Pons (tissue), 1 donor: ENCODE measurements at regions not wholly inside any gene's neighbourhood (a gene's known extent, or its start where the extent isn't known, plus 50 kb on each side); places are given as distances from the start of the nearest gene placed in this dataset.
"Not testable (repeated sequence)": the region's sequence is repeated elsewhere in the genome, so short reads cannot be mapped to it uniquely, and the experiment has no call there.

Experiments used
- DNase-seq: peaks from one replicate; pipeline ENCODE4 v3.0.0-alpha.2; 2016; ENCODE audit warnings: low spot score

GRCh38 chr3:27779176-27779575 is 57.1 kb upstream of the EOMES start:
- DNase-seq = no peak

DNA sequence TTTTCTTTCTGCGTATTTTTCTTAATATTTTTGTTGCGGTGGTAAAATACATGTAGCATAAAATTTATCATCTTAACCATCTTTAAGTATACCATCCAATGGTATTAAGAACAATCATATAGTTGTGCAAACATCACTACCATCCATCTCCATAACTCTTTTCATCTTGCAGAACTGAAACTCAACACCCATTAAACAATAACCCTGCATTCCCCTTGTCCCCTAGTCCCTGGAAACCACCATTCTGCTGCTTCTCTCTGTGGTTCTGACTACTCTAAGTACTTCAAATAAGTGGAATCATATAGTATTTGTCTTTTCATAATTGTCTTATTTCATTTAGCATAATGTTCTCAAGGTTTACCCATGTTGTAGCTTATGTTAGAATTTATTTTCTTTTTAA is 67.3 kb upstream of the EOMES start:
- no peak for DNase-seq

GRCh38 chr3:27791956-27792355 is 69.8 kb upstream of the EOMES start:
- no peak for DNase-seq

GRCh38 chr3:27792869-27793268 is 70.7 kb upstream of the EOMES start:
- no peak for DNase-seq

GRCh38 chr3:27794211-27794610 is 72.1 kb upstream of the EOMES start:
- no peak for DNase-seq

DNA sequence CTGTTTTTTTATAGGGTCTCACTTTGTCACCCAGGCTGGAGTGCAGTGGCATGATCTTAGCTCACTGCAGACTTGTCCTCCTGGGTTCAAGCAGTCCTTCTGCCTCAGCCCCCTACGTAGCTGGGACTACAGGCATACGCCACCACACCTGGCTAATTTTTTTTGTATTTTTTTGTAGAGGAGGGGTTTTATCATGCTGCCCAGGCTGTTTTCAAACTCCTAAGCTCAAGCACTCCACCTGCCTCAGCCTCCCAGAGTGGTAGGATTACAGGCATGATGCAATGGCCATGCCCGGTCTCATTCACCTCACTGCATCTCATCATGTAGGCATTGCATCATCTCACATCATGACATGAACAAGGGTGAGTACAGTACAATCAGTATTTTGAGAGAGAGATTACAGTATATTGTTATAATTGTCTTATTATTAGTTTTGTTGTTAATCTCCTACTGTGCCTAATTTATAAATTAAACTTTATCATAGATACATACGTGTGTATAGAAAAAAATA is 74.3 kb upstream of the EOMES start:
- DNase-seq = no peak

GRCh38 chr3:27797773-27798172 is 75.7 kb upstream of the EOMES start:
- DNase-seq = no peak

DNA sequence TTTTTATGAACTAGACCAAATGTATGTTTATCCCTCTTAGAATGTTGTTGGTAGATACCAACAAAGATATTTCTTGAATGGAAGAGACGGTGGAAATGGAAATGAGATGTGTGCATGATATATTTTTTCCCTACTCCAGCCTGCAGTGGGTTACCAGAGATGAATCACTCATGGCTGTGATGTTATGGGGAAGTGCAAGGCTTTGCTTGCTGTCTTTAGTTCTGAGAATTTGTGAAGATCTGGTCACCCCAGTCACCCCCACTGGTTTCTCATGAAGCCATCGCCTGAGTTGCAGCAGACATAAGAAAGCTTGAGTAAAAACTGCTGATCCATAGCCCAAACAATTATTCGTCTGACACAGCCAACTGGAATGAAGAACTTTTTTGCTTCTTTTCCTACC is 78.1 kb upstream of the EOMES start:
- no peak for DNase-seq

- DNase-seq = no peak
Observed at GRCh38 chr3:27802425-27802824, 80.3 kb upstream of the EOMES start.

DNA sequence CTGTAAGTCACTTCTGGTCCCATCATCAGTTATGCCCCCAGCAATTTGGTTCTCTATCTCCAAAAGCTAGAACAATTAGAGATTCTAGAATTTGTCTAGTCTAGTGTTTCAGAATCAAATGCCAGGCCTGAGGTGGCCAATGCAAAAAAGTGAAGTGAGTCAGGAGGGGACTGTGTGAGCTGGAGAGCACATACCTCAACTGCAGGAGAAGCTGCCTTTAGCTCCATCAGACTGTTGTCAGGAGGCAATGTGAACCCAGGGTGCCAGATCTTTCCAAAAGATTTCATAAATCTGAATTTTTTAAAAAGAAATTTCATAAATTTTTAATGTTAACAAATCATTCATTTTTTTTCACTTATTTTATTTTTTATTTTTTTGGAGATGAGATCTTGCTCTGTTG is 80.7 kb upstream of the EOMES start:
- DNase-seq = no peak

DNA sequence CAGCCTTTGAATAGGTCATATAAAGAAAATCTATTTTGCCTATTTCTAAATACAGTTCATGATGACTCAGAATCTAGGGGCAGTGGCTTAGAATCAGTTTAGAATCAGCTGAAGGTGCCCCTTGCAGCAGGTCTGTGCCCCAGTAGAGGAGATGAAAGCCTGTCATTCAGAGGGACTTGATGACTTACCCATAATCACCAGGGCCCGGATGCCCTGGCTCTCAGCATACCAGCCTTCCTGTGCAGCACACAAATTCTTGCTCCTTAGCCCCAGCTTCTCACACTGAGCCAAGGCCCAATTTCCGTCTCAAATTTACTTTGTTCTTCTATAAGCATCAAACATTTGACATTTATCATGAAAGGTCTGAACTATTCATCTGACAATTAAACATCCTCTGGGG is 83.2 kb upstream of the EOMES start:
- DNase-seq = no peak

DNA sequence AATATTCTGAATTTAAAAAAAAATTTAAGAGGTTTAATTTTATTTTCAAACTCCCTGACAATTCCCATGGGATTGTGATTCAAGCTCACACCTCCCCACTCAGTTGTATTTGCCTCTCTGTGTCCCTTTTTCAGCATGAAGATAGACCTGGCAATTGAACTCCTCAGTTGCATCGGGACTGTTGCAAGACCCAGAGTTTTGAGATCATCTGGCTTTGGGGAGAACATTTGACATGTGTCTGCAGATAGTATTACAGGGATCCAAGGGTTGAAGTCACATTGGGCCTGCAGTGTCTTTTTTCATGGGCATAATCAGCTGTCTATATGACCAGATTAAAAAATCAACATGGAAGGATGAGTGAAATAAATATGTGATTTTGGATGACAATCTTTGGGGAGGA is 91.1 kb upstream of the EOMES start:
- DNase-seq = no peak

DNA sequence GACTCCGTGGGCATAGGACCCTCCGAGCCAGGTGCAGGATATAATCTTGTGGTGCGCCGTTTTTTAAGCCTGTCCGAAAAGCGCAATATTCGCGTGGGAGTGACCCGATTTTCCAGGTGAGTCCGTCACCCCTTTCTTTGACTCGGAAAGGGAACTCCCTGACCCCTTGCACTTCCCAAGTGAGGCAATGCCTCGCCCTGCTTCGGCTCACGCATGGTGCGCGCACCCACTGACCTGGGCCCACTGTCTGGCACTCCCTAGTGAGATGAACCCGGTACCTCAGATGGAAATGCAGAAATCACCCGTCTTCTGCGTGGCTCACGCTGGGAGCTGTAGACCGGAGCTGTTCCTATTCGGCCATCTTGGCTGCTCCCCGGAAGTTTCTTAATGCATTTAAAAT is 99.5 kb upstream of the EOMES start:
- DNase-seq = not testable (repeated sequence)

DNA sequence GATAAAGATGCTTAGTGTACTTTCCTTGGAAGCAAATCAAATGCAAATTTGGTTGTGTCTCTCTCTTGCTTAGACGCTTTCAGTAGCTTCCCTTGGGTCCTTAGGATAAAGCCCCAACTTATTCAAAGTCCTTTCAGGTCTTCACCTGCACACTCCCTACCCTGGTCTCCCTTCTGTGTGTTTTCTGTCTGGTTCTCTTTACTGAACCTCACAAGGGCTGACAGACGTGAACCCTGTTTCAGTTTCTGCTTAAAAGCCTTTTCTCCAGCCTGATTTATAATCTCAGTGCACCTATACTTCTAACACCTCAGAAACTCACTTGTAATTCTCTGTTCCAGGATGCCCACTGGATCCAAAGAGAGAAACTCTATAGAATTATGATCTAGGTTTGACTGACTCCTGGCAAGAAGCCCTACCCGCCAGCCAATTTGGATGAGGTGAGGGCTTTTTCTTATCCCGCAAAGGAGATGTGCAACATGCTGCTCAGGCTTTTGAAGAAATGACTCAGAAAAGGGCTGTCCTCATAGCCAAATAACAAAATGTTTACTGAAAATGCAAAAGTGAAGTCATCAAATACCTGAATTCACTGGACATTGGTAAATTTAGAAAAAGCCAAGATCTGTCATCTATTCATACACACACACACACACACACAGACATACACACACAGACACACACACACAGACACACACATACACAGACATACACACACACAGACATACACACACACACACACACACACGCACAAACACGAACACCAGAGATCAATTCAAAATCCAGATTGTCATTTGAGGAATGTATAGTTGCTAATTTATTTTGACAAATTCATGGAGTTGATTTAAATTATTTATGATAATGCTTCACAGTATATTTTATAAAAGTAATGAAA is 102.4 kb upstream of the EOMES start:
- DNase-seq = no peak

DNA sequence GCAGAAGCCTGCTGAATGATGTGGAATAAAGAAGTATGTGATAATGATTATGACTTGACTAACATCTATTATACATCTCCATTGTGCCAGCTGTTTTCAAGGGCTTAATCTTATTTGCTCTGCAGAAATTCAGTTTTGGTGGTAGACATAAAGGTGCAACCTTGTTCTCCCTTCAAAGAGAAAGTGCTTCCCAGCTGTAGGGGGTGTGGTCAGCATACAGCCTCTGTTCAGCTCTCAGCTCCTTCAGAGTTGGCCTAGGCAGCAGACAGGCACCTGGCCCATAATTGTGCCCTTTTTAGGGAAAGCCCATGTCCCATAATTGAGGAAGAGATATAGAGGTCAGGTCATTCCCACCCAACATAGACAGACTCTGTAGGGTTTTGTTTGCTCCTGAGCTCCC is 104.3 kb upstream of the EOMES start:
- no peak for DNase-seq

DNA sequence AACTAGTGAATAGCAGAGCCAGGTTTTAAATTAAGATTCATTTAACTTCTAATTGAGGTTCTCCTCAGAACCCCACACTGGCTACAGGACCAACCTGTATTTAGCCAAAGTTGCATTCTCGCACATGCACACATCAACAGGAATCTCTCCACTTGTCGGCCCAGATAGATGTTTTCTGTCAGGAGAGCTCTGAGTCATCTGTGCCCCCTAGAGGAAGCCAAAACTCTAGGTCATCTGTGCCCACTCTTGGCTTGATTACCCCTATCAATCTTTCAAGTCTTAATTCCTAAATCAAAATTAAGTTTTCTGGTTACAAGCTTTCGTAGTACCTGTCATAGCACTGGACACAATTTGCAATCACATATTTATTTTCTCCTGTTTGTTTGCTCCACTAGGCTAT is 104.9 kb upstream of the EOMES start:
- no peak for DNase-seq

GRCh38 chr3:27840807-27841594 is 118.9 kb upstream of the EOMES start:
- no peak for DNase-seq

GRCh38 chr3:27844052-27844675 is 122.0 kb upstream of the EOMES start:
- DNase-seq = no peak

DNA sequence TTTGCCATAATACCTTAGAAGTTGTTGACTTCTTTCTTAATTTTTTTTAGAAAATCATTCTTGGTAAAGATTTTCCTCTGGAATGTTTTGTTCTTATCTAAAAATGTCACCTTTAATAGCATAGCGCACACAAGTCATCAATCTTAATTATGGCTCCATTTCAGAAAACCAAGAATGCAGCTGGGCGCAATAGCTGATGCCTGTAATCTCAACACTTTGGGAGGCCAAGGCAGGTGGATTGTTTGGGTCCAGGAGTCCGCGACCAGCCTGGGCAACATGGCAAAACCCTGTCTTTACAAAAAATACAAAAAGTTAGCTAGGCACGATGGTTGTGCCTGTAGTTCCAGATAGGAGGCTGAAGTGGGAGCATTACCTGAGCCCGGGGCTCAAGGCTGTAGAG is 125.6 kb upstream of the EOMES start:
- DNase-seq = no peak

- DNase-seq = no peak
Observed at GRCh38 chr3:27848826-27849225, 126.7 kb upstream of the EOMES start.

DNA sequence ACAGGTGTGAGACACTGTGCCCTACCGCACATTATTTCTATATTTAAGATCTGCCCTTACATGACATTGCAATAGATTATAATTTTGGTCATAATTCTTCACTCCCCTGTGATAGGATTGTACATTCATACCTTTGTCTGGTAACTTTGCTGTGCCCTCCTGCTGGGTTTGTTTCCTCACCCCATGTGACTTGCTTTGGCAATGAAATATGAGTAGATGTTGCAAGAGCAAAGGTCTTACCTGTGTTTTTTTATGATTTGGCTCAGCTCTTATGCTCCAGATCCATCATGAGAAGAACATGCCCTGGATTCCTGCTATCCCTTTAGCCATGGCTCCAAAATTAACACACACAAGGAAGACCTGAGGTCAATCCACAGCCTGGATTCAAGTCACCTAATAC is 137.7 kb upstream of the EOMES start:
- DNase-seq = no peak
